H4 (cell line): ENCODE measurements at regions not wholly inside any gene's neighbourhood (a gene's known extent, or its start where the extent isn't known, plus 50 kb on each side); places are given as distances from the start of the nearest gene placed in this dataset.

ENCODE experiments used
- DNase-seq: peaks from one replicate; pipeline ENCODE4 v3.0.0-alpha.2; 2015; ENCODE audit warnings: low spot score

DNA sequence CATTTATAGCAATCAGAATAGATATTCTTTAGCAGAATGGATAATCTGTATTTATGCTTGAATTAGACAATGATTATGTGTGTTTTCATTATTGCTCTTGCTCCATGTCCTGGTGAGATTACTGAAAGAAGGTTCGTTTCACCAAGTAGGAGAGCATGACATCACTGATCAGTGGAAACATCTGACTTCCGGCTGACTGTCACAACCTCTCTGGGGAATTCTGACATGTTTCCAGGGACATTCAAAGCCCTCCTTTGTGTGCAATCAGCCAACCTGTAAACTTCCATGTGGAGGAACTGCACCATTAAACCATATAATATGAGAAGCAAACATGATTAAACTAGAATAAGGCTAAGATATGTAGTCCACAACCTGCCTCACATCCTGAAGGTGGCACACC lies 424.8 kb upstream of the ADGRL4 start:
- DNase-seq: no peak

DNA sequence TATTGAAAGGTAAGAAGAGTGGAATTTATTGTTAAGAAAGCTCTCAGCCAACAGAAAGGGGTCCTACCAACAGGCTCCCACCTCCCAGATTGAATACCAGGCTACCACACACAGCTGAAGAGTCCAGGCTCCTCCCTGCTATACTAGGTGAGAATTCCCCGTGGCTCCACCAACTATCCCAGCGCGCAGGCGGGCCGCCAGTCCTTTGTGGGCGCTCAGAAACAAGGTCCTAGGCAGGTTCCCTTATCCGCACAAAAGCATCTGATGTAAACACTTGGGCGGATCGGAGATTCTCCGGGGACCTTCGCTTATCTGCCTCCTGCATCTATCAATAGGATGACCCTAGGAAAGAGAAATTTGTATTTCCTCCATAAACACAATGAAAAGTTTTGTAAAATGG lies 423.9 kb upstream of the ADGRL4 start:
- no peak for DNase-seq

DNA sequence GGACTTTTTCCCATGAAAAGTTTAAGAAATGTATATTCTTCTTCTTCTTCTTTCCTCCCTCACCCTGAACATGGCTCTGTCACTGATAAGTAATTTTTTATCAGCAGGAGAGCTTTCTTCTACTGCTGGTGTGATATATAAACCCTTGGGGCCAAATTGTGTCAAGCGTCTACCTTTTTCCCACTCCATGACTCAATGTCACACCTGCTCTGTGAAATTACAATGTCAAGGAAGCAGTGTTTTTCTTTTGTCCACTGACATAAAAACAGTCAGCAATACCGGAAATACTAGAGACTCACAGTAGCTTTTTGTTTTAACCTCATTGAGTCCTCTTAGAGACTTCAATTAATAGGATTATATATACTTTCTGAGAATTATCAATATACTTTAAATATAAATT lies 416.2 kb upstream of the ADGRL4 start:
- DNase-seq: no peak

DNA sequence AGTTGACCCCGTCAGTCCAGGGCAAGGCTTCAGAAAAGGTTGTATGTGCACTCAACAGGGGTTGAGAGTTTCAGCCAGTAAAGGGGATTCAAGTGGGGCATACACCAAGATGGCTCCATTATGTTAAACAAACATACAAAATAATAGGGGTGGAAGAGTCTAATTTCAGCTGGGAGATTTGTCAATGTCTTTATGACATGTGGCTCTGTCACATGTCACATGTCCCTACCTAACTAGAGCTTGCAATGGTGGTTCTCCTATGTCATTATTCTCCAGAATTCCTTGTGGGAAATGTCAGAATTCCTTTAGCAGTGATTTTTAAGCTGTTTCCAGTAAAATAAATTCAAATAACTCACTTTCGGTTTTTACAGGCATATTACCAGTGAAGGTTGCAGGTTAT lies 392.0 kb upstream of the ADGRL4 start:
- no peak for DNase-seq

DNA sequence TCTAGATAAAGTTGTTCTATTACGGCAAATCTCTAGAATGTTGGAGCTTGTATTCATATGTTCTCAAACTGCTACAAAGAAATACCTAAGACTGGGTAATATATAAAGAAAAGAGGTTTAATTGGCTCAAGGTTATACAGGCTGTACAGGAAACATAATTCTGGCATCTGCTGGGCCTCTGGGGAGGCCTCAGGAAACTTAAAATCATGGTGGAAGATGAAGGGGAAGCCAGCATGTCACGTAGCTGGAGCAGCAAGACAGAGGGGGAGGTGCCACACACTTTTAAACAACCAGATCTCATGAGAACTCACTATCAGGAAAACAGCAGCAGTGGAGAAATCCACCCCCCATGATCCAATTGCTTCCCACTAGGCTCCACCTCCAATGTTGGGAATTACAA lies 390.4 kb upstream of the ADGRL4 start:
- DNase-seq: no peak

DNA sequence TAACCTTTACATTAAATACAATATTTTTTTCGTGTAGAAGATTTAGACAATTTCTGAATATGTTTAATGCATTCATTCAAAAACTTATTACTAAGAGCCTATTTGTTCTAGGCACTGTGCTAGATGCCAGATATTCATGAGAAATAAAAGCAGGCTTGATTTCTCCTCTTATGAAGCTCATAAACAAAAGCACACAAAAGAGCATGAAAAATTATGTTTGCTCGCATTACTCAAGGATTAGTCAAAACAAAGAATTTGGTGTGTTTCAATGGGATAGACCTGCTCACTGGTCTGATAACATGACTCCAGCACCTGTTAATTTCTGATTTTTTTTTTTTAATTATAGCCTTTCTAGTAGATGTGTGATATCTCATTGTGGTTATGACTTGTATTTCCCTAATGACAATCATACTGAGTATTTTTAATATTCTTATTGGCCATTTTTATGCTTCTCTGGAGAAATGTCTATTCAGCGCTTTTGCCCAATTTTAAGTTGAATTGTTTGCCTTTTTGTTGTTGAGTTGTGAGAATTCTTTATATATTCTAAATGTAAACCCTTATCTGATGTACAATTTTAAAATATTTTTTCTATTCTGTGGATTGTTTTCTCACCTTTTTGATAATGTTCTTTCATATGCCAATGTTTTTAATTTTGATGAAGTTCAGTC lies 382.3 kb upstream of the ADGRL4 start:
- no peak for DNase-seq

DNA sequence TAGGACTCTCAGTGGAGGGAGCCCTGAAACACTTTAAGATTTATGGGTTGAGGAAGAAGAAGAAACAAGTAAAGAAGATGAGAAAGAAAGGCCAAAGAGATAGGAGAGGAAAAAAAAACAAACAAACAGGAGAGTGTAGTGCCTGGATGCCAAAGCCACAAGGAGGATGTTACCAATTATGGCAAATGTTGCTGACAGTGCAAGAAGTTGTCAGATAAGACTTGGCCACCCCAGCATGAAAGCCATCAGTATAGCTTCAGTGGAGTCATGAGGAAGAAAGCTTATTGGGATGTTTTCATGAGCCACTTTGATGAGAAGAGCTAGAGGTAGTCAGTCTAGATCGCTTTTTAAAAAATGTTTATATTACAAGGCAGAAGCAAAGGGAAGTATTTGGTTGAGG lies 380.2 kb upstream of the ADGRL4 start:
- DNase-seq: no peak

DNA sequence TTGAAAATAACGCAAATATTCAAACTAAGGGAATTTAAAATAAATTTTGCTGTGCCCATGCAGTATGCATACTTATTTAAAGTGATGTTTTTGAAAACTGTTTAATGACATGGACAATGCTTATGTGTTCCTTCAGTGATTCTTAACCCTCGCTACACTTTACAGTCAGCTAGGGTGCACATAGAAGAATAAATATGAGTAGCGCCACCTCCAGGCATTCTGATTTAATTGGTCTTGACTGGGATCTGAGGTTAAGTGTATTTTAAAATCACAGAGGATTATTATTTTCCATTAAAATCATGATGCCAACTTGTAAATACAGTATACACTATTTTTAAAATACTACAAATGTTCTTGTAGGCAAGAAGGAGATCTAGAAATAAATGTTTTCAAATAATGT lies 373.5 kb upstream of the ADGRL4 start:
- DNase-seq: no peak

DNA sequence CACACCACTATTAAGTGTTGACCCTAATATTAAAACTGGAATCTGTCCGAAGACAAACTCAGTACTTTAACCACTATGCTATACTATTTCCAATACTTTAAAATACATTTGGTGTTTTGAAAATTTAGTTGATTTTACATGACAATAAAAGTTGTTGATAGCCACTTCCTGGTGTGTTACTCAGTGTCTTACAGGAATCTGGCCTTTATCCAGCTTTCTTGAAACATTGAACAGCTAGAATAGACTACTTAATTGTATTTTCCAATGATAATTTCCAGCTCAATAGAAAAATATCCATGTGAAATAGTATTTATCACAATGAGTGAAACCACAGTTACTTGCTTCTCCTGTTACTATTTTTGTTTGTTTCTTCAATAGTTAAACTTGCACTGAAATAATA lies 369.6 kb upstream of the ADGRL4 start:
- no peak for DNase-seq

DNA sequence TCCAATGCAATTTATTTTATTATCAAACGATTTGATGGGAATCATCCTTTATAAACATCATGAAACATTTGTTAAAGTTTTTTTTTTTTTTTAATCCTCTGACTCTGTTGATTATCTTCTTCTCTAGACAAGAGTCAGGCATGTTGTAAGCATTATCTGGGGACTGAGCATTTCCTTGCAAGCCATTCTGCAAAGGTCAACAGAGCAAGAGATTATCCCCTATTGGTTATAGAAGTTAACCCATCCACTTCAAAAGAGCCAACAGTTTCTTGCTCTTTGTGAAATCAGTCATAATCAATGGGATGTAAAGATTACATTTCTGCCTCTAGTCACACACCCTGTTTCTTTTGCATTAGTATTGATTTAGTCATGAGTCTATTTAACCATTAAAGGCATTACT lies 368.8 kb upstream of the ADGRL4 start:
- DNase-seq: no peak

DNA sequence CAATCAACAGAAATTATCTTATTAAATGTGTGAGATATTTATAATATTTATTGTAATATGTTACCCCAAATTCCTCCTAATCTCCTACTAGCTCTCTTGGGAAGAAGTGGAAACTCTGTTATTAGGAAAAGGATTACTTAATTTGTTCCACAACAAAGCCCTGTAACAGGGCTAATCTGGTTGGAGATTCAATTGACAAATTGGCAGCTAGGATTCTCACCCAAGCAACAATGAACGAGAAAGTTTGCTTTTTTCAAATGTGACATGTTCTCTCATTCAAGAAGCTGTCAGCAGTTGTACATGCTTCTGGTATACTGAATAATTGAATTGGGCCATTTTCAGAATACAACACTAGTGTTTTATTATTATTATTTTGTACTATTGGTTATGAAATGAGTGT lies 367.9 kb upstream of the ADGRL4 start:
- no peak for DNase-seq

DNA sequence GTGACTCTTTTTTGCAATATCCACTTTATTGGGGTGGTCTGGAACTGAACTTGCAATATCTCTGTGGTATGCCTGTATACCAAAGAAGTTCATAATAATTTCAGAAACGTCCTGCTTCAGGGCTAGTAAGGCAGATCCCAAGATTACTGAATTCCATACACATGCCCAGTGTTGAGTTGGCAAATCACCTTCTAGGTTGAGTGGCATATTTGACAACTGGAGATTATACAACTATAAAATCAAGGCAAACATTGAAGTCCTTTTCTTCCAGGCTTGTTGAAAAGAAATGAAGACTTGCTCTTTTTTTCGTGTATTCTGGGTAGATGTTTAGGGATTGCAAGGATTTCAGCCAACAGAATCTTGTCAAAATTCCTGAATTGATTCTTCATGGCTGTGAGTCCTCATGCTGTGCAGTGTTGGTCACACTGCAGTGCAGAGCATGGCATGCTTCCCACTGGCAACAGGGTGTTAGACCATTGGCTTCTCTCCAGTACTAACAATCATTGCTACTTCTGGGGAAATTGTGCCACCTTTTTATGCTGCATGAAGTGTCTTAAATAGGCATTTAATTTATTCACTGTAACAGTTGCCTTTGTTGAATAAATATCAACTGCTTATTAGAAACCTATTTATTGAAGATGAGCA lies 367.1 kb upstream of the ADGRL4 start:
- no peak for DNase-seq

DNA sequence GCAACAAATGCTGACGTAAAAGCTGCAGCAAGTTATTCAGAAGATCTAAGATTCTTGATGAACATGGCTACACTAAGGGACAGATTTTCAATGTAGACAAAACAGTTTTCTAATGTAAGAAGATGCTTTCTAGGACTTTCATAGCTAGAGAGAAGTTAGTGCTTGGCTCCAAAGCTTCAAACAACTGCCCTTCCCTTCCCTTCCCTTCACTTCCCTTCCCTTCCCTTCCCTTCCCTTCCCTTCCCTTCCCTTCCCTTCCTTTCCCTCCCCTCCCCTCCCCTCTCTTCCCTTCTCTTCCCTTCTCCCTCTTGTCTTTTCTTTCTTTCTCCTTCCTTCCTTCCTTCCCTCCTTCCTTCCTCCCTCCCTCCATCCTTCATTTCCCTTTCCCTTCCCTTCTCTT lies 365.3 kb upstream of the ADGRL4 start:
- no peak for DNase-seq

DNA sequence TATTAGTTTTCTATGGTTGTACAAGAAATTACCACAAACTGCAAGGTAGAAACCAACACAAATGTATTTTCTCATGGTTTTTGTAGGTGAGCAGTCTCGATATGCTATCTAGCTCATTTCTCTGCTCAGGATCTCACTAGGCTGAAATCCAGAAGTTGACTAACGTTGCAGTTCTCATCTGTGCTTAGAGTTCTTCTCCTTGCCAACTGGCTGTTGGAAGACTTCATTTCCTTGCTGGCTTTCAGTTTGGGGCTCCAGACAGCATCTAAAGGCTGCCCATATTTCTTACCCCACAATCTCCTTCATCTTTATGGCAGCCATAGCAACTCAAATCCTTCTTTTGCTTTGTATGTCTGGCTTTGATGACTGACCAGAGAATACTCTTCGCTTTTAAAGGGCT lies 362.6 kb upstream of the ADGRL4 start:
- no peak for DNase-seq

DNA sequence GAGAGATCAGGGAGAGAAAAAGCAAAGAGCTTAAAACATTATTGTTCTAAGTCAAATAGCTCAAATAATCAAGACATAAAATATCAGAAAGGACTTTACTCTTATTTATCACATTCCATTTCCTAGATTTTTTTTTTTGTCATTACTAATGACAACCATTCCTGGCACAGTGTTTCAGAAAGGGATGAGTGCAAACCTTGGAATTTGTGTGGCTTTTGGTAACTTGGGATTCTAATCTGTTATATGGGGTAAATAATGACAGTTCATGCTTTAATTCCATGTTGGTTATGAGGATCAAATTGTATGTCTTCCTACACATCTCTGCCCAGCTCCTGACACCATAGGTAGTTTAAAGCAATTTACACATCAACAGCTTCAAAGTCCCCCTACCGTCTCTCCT lies 358.4 kb upstream of the ADGRL4 start:
- DNase-seq: no peak

DNA sequence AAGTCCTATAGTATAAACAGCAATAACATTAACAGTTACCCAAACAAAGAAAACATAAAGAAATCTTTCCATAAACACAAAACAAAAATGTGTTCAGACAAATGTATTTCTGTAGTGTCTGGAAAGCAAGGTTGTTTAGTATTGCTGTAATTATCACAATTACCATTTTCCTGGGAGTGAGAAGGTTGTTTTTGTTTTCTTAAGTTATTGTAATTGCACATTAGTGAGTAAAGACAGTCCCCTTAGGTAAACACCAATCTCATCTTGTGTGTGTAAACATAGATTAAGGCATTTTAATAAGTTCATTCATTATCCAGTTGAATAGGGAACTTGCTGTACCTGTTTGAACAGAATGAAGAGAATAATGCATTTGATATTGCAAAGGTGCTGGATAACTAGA lies 356.9 kb upstream of the ADGRL4 start:
- no peak for DNase-seq

DNA sequence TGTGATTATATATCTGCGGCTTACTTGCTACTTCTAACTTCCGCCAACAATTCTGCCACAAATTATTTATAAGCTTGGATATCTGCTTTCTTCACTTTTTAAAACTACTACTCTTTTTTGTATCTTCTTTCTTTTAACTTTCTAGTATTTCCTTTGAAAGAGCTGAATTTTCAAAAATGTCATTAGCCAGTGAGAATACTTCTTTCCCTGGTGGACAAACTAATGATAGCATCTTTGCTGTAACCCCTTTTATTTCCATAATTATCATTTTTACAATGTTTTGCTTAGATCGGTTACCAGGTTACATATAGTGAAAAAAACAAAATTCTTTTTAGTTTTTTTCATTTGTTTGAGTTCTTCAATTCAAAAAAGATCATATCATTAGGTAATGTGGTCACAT lies 355.9 kb upstream of the ADGRL4 start:
- no peak for DNase-seq

DNA sequence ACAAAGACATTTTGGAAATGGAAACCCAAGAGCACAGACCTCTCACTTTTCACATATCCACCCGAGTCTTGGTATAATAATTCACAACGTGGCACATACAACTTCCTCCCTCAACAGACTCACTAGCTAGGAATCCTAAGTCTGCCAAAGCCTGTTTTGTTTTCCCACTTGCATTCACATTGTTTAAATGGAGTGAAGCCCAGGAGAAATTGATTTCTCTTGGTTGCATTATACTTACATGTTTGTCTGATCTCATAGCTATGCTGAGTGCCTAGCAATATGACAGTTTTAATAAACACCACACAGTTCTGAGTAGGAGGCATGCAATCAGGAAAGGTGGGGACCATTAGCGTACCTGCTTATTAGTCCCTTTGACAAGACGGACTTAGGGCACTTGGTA lies 348.6 kb upstream of the ADGRL4 start:
- no peak for DNase-seq

DNA sequence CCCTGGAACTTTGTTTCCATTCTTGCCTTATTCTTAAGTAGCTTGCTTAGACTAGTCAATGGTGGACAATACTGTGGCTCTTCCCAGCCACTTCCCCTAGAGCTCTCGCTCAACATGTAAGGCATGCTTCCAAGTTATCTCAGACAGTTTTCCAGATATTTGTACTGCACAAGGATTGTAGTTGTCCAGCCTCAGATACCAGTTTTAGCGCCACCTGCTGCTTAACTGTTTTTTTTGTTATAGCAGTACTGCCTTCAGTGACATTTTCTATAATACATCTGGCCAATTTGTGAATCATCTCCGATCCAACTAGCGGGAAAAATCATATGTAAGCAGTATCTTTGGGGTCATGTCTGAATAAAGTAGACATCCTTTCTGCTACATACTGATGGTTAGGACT lies 346.7 kb upstream of the ADGRL4 start:
- DNase-seq: peak; percentile 36

DNA sequence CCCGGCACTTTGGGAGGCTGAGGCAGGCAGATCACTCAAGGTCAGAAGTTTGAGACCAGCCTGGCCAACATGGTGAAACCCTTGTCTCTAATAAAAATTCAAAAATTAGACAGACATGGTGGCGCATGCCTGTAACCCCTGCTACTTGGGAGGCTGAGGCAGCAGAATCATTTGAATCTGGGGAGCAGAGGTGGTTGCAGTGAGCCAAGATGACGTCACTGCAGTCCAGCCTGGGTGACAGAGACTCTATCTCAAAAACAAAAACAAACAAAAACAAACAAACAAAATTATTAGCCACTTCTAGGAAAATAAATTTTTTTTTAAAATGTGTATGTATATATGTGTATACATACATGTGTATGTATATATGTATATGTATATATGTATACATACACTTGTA lies 320.3 kb upstream of the ADGRL4 start:
- no peak for DNase-seq

DNA sequence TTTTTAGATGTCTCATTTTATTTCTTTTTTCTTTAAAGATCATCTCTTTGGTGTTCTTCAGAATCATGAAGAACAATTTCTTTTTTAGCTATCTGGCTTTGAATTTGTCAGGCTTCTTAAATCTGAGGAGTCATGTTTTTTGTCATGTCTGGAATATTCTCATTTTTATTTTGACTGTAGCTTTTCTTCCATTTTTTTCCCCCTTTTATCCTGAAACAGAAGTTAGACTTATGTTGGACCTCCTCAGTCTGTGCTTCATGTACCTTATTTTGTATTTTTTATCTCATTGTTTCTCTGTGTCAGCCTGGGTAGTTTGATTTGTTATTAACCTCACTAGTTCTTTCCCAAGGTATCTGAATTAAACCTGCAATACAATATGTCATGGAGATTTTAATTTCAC lies 319.2 kb upstream of the ADGRL4 start:
- DNase-seq: no peak

DNA sequence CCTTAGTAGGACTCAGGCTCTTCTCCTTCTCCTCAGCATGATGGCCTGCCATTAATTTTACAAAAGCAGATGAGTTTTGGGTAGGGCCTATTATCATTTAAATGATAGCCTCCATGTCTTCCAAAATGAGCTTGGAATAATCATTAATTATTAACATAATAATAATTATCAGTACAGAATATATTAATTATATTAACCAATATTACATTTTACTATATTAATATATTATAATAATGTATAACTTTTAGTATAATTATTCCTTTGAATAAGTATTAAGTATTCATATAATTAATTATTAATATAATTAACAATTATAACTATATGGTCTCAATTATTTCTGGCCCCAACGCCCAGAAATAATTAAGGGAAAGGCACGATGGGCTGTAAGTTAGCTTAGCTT lies 318.6 kb upstream of the ADGRL4 start:
- no peak for DNase-seq

DNA sequence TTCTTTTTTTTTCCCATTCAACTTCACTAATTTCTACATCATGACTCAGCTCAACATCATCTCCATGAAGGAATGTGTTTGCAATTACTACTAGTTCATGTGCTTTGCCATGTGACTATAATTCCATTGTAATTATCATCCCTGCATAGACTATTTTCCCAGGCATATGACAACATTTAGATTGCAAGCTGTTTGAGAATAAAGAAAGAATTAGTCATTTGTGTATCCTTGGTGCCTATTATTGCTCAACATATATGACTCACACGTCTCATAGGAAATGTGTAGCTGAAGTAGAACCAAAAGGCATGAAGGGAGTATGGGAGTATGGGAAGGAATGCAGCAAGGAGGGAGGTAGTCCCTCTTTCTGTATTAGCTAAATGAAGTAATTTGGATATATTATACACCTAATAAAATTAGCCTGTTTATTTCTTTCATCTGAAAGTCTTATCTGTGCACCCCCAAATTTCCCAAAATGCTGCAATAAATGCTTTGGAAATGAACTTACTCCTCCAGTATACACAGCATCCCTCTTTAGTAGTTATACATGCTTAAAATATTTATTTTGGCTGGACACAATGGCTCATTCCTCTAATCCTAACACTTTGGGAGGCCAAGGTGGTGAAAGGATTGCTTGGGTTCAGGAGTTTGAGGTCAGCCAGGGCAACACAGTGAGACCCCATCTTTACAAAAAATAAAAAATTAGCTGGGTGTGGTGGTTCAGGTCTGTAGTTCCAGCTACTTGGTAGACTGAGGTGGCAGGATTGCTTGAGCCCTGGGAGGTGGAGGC lies 316.9 kb upstream of the ADGRL4 start:
- DNase-seq: peak; percentile 93
